ENCODE measurements at regions not wholly inside any gene's neighbourhood (a gene's known extent, or its start where the extent isn't known, plus 50 kb on each side); places are given as distances from the start of the nearest gene placed in this dataset.

GRCh38 chr16:79833559-79833958 is 233.0 kb upstream of the MAF start:
- DNase-seq (ENCODE audit: low read depth): no peak

GRCh38 chr16:79826732-79827475 is 226.4 kb upstream of the MAF start:
- DNase-seq (ENCODE audit: low read depth): no peak

- DNase-seq (ENCODE audit: low read depth): no peak
Measured at GRCh38 chr16:79825002-79825401, 224.5 kb upstream of the MAF start.

- DNase-seq (ENCODE audit: low read depth): no peak
Measured at GRCh38 chr16:79823639-79824038, 223.1 kb upstream of the MAF start.

GRCh38 chr16:79821911-79822310 is 221.4 kb upstream of the MAF start:
- no peak for DNase-seq (ENCODE audit: low read depth)

- DNase-seq (ENCODE audit: low read depth): no peak
Measured at GRCh38 chr16:79816081-79816497, 215.6 kb upstream of the MAF start.

- DNase-seq (ENCODE audit: low read depth): no peak
Measured at GRCh38 chr16:79815049-79815448, 214.5 kb upstream of the MAF start.

GRCh38 chr16:79814124-79814523 is 213.6 kb upstream of the MAF start:
- DNase-seq (ENCODE audit: low read depth): no peak

- DNase-seq (ENCODE audit: low read depth): no peak
Measured at GRCh38 chr16:79811541-79811940, 211.0 kb upstream of the MAF start.

- no peak for DNase-seq (ENCODE audit: low read depth)
Measured at GRCh38 chr16:79810449-79811189, 210.1 kb upstream of the MAF start.

- DNase-seq (ENCODE audit: low read depth): no peak
Measured at GRCh38 chr16:79809376-79809775, 208.8 kb upstream of the MAF start.

- DNase-seq (ENCODE audit: low read depth): no peak
Measured at GRCh38 chr16:79808731-79809130, 208.2 kb upstream of the MAF start.

GRCh38 chr16:79806757-79807156 is 206.2 kb upstream of the MAF start:
- no peak for DNase-seq (ENCODE audit: low read depth)

- DNase-seq (ENCODE audit: low read depth): no peak
Measured at GRCh38 chr16:79805621-79806020, 205.1 kb upstream of the MAF start.

GRCh38 chr16:79801646-79802045 is 201.1 kb upstream of the MAF start:
- no peak for DNase-seq (ENCODE audit: low read depth)

- DNase-seq (ENCODE audit: low read depth): no peak
Measured at GRCh38 chr16:79800016-79800608, 199.6 kb upstream of the MAF start.

GRCh38 chr16:79798416-79799053 is 198.0 kb upstream of the MAF start:
- no peak for DNase-seq (ENCODE audit: low read depth)

- no peak for DNase-seq (ENCODE audit: low read depth)
Measured at GRCh38 chr16:79797486-79797885, 196.9 kb upstream of the MAF start.

- DNase-seq (ENCODE audit: low read depth): no peak
Measured at GRCh38 chr16:79795556-79795955, 195.0 kb upstream of the MAF start.

GRCh38 chr16:79794941-79795340 is 194.4 kb upstream of the MAF start:
- no peak for DNase-seq (ENCODE audit: low read depth)

- DNase-seq (ENCODE audit: low read depth): no peak
Measured at GRCh38 chr16:79792664-79793351, 192.3 kb upstream of the MAF start.

- DNase-seq (ENCODE audit: low read depth): no peak
Measured at GRCh38 chr16:79792076-79792475, 191.5 kb upstream of the MAF start.

All from ELR (cell line).